HAP-1 (cell line): ENCODE measurements at regions not wholly inside any gene's neighbourhood (a gene's known extent, or its start where the extent isn't known, plus 50 kb on each side); places are given as distances from the start of the nearest gene placed in this dataset.

Experiments used
- DNase-seq, 2 experiments: peaks; one replicate each; pipeline ENCODE4 v3.0.0-alpha.2; 2016 to 2020; ENCODE audit warnings: low spot score in 2 of 2
- H3K27me3 ChIP-seq: fragments of 250-450 bp; sonication (Bioruptor Pico); 2 replicates; pipeline ENCODE4 v1.5.1; 2020; ENCODE audit warnings: low read depth, mild to moderate bottlenecking, moderate library complexity
- H3K36me3 ChIP-seq: fragments of 250-450 bp; sonication (Bioruptor Pico); replicated peaks from 2 replicates; pipeline ENCODE4 v1.5.1; 2020; ENCODE audit warnings: mild to moderate bottlenecking
- H3K4me1 ChIP-seq: fragments of 250-450 bp; sonication (Bioruptor Pico); 2 replicates; pipeline ENCODE4 v1.5.1; 2020; ENCODE audit warnings: mild to moderate bottlenecking
- H3K4me3 ChIP-seq: fragments of 250-450 bp; sonication (Bioruptor Pico); 2 replicates; pipeline ENCODE4 v1.5.1; 2020; ENCODE audit warnings: mild to moderate bottlenecking, moderate library complexity
- H3K9me3 ChIP-seq: fragments of 250-450 bp; sonication (Bioruptor Pico); 2 replicates; pipeline ENCODE4 v1.5.1; 2020; ENCODE audit warnings: mild to moderate bottlenecking, moderate library complexity
- in situ Hi-C: fragments of 300-500 bp; cut with MboI; formaldehyde crosslinking; loops from 3 replicates; pipeline ENCODE4 v1.14.3; 2020; ENCODE audit warnings: low sequenced_read_pairs, inconsistent platforms, mixed read lengths

DNA sequence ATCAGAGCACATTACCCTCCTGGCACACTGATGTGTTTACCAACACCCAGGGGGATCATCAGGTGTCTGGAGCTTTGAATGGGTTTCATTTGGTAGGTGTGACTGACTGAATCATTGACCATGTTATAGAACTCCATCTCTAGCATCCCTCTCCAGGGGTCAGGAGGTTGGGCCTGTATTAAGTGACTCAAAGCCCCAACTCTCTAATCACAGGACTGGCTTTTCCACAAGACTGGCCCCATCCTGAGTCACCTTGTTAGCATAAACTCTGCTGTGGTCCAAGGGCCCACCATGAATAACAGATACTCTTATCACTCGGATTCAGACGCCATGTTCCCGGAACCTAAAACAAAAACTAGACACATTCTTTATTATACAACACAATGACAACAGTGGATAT, 125.9 kb upstream of the NDUFV2 start:
- H3K4me1 ChIP-seq = peaks cover 4% of the 10 kb centered on the region; the same call in 1 of the 2 replicates
- in situ Hi-C loops = no loop called here
- no peak for DNase-seq

DNA sequence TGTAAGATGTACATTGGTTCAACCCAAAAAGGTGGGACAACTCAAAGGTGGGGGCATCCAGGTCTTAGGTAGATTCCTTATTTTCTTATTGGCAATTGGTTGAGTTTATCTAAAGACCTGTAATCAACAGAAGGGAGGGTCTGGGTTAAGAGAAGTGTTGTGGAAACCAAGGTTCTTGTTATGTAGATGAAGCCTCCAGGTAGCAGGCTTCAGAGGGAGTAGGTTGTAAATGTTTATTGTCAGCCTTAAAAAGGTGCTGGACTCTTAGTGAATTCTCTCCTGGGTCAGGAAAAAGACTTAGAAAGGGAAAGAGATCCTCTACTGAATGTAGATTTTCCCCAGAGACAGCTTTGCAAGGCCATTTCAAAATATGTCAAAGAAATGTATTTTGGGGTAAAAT, 125.3 kb upstream of the NDUFV2 start:
- Histone ChIP-seq H3K4me1 (peaks cover 4% of the 10 kb centered on the region; the same call in 1 of the 2 replicates), H3K36me3 (no peaks in the 10 kb centered on the region)
- in situ Hi-C loops = no loop called here

More for the DNA sequence above, 125.9 kb upstream of the NDUFV2 start:
- Histone ChIP-seq H3K27me3 (no peaks in the 10 kb centered on the region), H3K4me3 (no peak overlapping the region), H3K9me3 (no peaks in the 10 kb centered on the region), H3K36me3 (no peaks in the 10 kb centered on the region)

DNA sequence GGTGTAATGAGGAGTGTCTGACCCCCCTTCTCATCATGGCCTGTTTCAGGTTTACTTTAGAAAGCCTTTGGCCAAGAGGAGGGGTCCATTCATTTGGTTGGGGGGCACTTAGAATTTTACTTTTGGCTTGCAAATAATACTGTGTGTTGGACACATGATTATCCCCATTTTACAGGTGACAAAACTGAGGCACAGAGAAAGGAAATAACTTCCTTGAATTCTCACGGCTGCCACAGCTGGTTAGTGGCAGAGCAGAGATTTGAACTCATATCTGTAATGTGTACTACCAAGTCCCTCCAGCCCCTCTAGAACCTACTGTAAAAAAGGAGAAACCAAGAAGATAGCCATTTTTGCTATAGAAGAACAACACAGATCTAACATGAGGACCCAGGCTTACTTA, 124.8 kb upstream of the NDUFV2 start:
- DNase-seq = no peak
- Histone ChIP-seq H3K9me3 (no peaks in the 10 kb centered on the region), H3K4me3 (no peak overlapping the region), H3K36me3 (no peaks in the 10 kb centered on the region), H3K27me3 (no peaks in the 10 kb centered on the region), H3K4me1 (peaks cover 4% of the 10 kb centered on the region; the same call in 1 of the 2 replicates)
- in situ Hi-C loops = no loop called here

More for the DNA sequence above, 125.3 kb upstream of the NDUFV2 start:
- no peak overlapping the region for H3K4me3 ChIP-seq
- no peaks in the 10 kb centered on the region for H3K9me3 ChIP-seq
- no peak for DNase-seq
- H3K27me3 ChIP-seq = no peaks in the 10 kb centered on the region

DNA sequence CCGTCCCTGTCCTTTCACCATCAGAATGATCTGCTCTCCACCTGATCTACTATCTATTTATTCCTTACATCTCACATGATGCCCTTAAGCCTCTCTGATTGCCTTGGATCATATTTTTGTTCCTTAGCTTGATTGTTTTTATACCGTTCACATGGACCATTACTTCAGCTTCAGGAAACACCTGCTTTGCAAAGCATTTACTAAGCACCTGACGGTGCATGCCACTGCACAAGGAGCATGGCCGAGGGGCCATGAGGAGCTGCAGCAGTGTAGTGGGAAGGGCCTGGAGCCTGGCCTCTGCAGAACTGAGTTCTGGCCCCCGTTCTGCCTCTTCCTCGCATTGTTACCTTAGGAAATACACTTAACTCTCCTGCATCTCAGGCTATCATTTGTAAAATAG, 124.1 kb upstream of the NDUFV2 start:
- DNase-seq = no peak
- in situ Hi-C loops = no loop called here
- peaks cover 4% of the 10 kb centered on the region; the same call in 1 of the 2 replicates for H3K4me1 ChIP-seq
- H3K9me3 ChIP-seq = no peaks in the 10 kb centered on the region
- H3K27me3 ChIP-seq = no peaks in the 10 kb centered on the region
- no peaks in the 10 kb centered on the region for H3K36me3 ChIP-seq
- H3K4me3 ChIP-seq = no peak overlapping the region

DNA sequence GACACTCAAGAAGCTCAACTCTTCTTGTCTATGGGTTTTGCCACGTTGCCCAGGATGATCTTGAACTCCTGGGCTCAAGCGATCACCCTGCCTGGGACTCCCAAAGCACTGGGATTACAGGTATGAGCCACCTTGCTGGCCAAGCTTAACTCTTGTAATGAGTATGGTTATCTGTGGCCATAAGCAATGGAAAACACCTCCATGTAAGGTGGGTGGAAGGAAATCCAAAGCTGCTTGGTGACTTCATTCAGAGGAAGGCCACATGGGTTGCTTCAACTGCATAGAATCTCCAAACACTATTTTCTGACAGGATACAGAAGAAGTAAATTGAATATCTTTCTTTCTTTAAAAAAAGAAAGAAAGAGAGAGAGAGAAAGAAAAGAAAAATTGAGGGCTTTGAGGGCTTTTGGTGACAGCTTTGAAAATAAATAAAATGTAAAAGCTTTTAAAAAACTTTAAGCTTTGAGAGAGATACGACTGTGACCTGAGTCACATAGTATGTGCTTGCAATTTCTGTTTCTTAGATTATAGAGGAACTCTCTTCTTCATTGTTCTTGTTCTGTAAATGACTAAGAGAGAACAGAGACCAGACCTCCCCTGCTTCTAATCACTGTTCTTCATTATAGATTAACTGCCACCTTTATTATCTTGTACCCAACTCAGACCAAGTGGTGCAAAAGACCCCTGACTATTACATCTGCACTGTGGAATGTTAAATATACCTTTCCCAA, 123.1 kb upstream of the NDUFV2 start:
- in situ Hi-C loops = no loop called here
- H3K4me3 ChIP-seq = no peak overlapping the region
- DNase-seq = no peak
- H3K36me3 ChIP-seq = no peaks in the 10 kb centered on the region
- H3K4me1 ChIP-seq = peaks cover 4% of the 10 kb centered on the region; the same call in 1 of the 2 replicates
- no peaks in the 10 kb centered on the region for H3K27me3 ChIP-seq
- no peaks in the 10 kb centered on the region for H3K9me3 ChIP-seq

DNA sequence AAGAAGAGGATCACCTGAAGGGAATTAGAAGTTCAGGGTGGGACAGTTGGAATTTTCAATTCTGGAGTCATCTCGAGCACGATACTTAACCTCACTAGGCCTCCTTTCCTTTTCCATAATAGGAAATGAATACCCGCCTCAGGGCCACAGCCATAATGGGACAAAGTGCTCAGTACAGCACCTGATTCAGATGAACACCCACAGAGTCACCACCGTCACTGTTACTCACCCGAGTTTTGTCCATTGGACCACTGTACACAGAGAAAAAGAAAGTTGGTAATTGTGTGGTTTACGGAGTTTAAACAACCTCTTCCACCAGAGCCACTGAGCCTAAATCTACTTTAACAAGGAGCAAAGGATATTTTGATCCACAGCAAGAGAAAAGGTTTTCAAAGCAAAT, 122.0 kb upstream of the NDUFV2 start:
- no peak overlapping the region for H3K4me3 ChIP-seq
- no peaks in the 10 kb centered on the region for H3K9me3 ChIP-seq
- H3K36me3 ChIP-seq = no peaks in the 10 kb centered on the region
- no peaks in the 10 kb centered on the region for H3K27me3 ChIP-seq
- in situ Hi-C loops = loop anchor here (10.0 kb wide), 2 partner anchors 316 to 506 kb away; no protein-coding TSS in a partner anchor
- DNase-seq = no peak
- H3K4me1 ChIP-seq = peaks cover 4% of the 10 kb centered on the region; the same call in 1 of the 2 replicates

DNA sequence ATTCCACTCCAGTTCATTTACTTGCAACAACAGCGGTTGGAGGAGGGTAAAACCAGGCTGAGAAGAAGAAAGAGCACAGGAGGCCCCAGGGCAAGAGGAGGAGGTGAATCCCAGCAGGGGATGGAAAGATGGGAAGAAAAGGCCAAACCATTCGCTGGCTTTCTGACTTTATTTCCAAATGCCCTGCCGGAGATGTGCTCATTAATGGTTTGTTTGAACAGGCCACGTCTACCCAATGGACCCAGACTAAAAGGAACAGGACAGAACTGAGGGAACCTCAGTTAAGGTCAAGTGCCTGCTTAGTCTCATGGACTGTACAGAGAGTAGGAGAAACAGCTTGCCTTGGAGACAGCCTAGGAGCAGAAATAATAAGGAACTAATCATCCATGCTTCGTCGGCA, 121.6 kb upstream of the NDUFV2 start:
- no peaks in the 10 kb centered on the region for H3K27me3 ChIP-seq
- peak in 1 of 2 experiments; percentile 28 for DNase-seq
- H3K4me3 ChIP-seq = no peak overlapping the region
- in situ Hi-C loops = loop anchor here (10.0 kb wide), 2 partner anchors 316 to 506 kb away; no protein-coding TSS in a partner anchor
- peaks cover 4% of the 10 kb centered on the region; the same call in 1 of the 2 replicates for H3K4me1 ChIP-seq
- H3K36me3 ChIP-seq = no peaks in the 10 kb centered on the region
- no peaks in the 10 kb centered on the region for H3K9me3 ChIP-seq

DNA sequence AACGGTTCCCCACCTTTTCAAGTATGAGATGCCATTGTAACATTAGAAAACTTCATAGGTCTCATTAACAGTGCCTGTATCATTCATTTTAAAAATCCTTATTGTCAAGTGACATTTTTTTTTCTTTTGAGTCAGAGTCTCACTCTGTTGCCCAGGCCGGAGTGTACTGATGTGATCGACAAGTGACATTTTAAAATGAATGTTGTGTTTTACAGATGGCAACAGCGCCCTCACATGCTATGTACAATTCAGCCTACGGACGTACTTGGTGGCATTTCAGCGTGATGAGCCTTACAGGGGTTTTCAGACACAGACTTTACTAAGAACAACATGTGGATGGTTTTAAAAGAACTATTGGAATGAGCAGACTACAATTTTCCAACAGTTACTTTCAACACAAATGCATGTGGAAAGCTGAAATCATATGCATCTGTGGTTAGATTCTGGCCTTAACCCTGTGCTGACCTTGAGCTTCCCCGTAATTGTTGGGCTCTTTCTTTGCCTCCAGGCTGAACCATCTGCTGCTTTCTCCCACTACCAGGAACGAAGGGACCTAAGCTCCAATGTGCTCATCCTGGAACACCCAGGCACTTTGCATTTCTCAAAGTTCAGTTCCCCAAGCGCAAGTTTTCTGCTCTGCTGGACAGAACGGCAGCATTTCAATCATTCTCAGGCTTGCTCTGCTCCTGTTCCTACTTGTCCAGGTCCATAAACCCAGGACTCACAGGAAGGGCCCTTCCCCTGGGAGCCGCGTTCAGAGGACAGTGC, 119.9 kb upstream of the NDUFV2 start:
- Histone ChIP-seq H3K27me3 (no peaks in the 10 kb centered on the region), H3K4me1 (peaks cover 4% of the 10 kb centered on the region; the same call in 1 of the 2 replicates), H3K9me3 (no peaks in the 10 kb centered on the region), H3K36me3 (no peaks in the 10 kb centered on the region), H3K4me3 (no peak overlapping the region)
- peak; percentile 37 to 66 for DNase-seq
- in situ Hi-C loops = loop anchor here (10.0 kb wide), 2 partner anchors 318 to 508 kb away; no protein-coding TSS in a partner anchor

DNA sequence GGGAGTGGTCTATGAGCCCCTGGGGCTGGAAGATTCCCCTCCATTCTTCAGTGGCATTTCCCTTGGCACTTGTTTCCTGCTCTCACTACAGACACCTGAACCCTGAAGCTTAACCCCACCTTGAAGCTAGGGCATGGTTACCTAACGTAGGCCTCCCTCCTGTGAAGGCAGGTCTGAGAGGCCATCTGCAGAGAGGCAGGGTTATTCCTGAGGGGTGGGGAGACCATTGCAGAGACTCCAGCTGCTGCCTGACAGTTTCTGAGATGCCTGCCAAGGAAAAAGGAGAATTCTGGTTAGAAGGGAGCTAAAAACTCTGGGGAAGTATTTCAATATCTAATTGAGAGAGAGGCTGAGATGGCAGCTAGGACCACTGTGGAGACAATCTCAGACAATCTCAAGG, 119.3 kb upstream of the NDUFV2 start:
- Histone ChIP-seq H3K9me3 (no peaks in the 10 kb centered on the region), H3K4me3 (no peak overlapping the region), H3K4me1 (peaks cover 4% of the 10 kb centered on the region; the same call in 1 of the 2 replicates), H3K27me3 (no peaks in the 10 kb centered on the region), H3K36me3 (no peaks in the 10 kb centered on the region)
- no peak for DNase-seq
- in situ Hi-C loops = loop anchor here (10.0 kb wide), 2 partner anchors 318 to 508 kb away; no protein-coding TSS in a partner anchor

DNA sequence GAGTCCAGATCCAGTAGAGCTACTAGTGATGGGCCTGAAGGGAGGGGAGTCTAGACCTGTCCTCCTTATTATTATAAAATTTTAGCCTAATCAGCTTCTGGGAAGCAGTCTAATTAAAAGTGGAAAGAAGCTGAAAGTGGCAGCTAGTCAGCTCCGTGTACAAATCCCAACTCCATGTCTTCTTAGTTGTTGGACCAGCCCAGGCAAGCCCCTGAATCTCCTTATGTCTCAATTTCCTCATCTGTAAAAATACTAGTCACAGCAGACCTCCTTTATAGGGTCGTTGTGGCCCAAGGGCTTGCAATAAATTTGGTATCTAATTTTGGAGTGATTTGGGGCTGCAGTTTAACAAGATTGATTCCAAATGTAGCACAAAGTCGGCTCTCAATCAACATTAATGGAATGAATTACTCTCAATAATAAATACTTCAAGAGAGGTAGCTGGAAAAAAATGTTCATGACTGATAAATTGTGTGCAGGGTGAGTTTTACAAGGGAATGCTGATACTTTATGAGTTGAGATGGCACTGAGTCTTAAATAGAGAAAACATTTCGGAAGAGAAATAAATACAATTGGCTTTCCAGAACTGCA, 118.3 kb upstream of the NDUFV2 start:
- no peak for DNase-seq
- peaks cover 4% of the 10 kb centered on the region; the same call in 1 of the 2 replicates for H3K4me1 ChIP-seq
- in situ Hi-C loops = loop anchor here (10.0 kb wide), 2 partner anchors 319 to 509 kb away; no protein-coding TSS in a partner anchor

DNA sequence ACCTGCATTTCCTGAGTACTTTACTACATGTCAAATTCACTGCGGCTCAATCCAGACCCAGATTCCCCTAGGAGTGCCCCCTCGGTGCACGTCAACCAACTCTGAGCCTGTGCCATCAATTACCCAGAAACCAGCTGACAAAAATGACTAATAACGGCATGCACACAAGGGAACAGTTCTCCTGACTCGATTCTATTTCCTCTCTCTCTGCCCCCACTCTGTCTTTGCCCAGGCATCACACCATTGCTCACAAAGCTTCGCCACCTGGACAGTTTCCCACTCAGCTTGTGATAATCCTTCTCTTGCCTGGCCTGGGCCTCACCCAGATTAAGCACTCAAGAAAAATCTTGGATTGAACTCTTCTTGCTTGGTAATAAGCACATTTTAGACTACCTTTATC, 115.3 kb upstream of the NDUFV2 start:
- in situ Hi-C loops = loop anchor here (10.0 kb wide), 2 partner anchors 322 to 512 kb away; no protein-coding TSS in a partner anchor
- Histone ChIP-seq H3K9me3 (no peaks in the 10 kb centered on the region), H3K4me1 (no peaks in the 10 kb centered on the region), H3K36me3 (no peaks in the 10 kb centered on the region), H3K4me3 (no peak overlapping the region), H3K27me3 (no peaks in the 10 kb centered on the region)
- no peak for DNase-seq

More for the DNA sequence above, 118.3 kb upstream of the NDUFV2 start:
- H3K36me3 ChIP-seq = no peaks in the 10 kb centered on the region
- no peak overlapping the region for H3K4me3 ChIP-seq
- H3K9me3 ChIP-seq = no peaks in the 10 kb centered on the region
- H3K27me3 ChIP-seq = no peaks in the 10 kb centered on the region

DNA sequence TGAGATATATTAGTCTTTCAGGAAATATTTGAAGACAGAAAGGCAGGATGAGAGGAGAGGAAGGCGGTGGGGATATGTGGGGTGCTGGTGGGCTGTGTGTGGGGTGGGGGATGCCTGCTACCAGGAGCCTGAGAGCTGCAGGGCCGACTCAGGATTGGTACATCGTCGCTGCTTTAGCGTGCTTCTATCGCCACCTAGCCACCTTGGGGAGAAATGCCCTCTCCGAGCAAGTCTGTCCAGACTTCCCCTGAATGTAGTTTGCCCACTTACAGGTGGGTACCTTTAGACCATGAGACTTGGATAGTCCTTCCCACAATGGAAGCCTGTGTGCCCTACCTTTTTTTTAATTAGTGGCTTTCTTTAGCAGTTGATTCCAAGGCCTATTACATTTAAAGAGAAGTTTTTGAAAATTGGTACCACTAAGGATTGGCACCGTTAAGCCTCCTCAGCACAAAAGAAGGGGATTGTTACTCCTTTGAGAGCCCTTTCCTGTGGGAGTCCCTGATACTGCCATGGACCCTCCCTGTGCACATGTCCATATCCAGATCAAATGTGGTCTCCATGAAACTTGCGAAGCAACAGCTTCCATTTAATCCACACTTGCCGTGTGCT, 114.1 kb upstream of the NDUFV2 start:
- Histone ChIP-seq H3K27me3 (no peaks in the 10 kb centered on the region), H3K36me3 (no peaks in the 10 kb centered on the region), H3K4me3 (no peak overlapping the region), H3K9me3 (no peaks in the 10 kb centered on the region), H3K4me1 (no peaks in the 10 kb centered on the region)
- in situ Hi-C loops = loop anchor here (10.0 kb wide), 2 partner anchors 324 to 514 kb away; no protein-coding TSS in a partner anchor
- peak; percentile 63 to 76 for DNase-seq

DNA sequence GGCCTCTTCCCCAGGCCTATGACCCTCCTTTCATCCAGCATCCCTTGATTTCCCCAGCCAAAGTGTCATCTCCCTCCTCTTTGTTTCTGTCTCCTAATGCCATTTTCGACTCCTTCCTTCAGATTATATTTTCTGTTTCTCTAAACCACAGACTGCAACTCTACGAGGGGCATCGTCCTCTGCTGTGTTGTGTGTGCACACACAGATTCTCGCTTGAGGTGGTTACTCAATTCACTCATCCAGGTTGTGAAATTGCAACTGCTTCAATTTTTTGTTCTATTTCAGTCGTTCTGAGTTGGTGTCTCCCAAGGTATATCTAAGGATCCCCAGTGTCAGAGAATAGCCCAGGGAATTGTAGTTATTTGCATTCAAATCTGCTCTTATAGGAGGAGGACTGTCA, 113.5 kb upstream of the NDUFV2 start:
- H3K4me1 ChIP-seq = no peaks in the 10 kb centered on the region
- DNase-seq = no peak
- H3K27me3 ChIP-seq = no peaks in the 10 kb centered on the region
- no peaks in the 10 kb centered on the region for H3K9me3 ChIP-seq
- no peaks in the 10 kb centered on the region for H3K36me3 ChIP-seq
- H3K4me3 ChIP-seq = no peak overlapping the region
- in situ Hi-C loops = loop anchor here (10.0 kb wide), 2 partner anchors 324 to 514 kb away; no protein-coding TSS in a partner anchor
